ENCODE measurements at regions not wholly inside any gene's neighbourhood (a gene's known extent, or its start where the extent isn't known, plus 50 kb on each side); places are given as distances from the start of the nearest gene placed in this dataset.
A peak's percentile ranks its signal among the peaks of the same experiment; 100 is the strongest.
"Not testable (repeated sequence)": the region's sequence is repeated elsewhere in the genome, so short reads cannot be mapped to it uniquely, and the experiment has no call there.

GRCh38 chr9:73371801-73372200 is 220.1 kb downstream of the ANXA1 start:
- Histone ChIP-seq H3K36me3 (replicated peaks; ENCODE audit: control insufficient read depth, insufficient read depth, low read length) (no peaks in the 10 kb centered on the region), H3K4me3 (ENCODE audit: insufficient read depth, low read depth, low read length) (no peak overlapping the region), H3K27me3 (ENCODE audit: control insufficient read depth, insufficient read depth, low read length) (no peaks in the 10 kb centered on the region)
- DNase-seq, result no peak

GRCh38 chr9:73380411-73380810 is 228.7 kb downstream of the ANXA1 start:
- no peak for DNase-seq
- H3K27me3 ChIP-seq (ENCODE audit: control insufficient read depth, insufficient read depth, low read length), result no peaks in the 10 kb centered on the region
- no peak overlapping the region for H3K4me3 ChIP-seq (ENCODE audit: insufficient read depth, low read depth, low read length)

DNA sequence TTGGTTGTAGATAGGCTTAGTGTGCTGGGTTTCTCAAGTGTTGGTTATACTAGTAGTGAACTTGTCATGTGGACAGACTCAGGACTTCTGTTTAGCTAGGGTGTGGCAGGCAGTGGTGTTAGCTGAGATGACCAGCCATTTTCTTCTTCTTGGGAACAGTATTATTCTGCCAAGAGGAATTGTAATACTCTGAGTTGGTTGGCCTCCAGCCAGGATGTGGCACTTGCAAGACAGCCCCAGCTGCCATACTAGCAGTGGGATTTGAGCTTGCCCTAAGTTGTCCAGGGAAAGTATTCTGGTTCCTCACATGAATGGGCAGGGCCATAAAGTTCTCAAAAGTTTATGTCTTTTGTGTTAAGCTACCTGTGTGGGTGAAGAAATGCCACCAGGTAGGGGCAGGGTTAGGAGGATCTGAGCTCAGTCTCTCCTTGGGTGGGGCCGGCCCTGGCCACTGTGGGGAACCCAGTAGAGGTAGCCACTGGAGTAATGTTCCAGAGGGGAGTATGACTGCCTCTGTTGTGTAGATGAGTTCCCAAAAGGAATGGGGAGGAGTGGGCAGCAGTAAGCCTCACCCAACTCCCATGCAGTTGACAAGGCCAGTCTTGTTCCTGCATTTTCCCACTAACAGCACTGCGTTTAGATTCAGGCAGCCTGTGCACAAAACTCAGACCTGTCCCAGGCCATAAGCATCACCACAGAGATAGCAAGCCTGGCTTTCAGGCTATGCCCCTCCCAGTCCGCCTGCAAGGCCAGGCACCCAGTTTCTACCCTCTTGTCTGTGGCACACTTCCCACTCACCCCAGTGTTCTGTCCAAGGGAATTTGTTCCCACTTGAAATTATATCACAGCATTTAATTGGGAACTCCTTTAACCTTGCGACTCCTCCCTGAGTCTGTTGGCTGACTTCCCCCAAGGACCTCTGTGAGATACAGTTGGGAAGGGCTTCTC is 250.7 kb downstream of the ANXA1 start:
- H3K27me3 ChIP-seq (ENCODE audit: control insufficient read depth, insufficient read depth, low read length), result no peaks in the 10 kb centered on the region
- no peaks in the 10 kb centered on the region for H3K36me3 ChIP-seq (replicated peaks; ENCODE audit: control insufficient read depth, insufficient read depth, low read length)
- DNase-seq, result no peak
- H3K4me3 ChIP-seq (ENCODE audit: insufficient read depth, low read depth, low read length), result no peak overlapping the region

More at GRCh38 chr9:73380411-73380810, 228.7 kb downstream of the ANXA1 start:
- no peaks in the 10 kb centered on the region for H3K36me3 ChIP-seq (replicated peaks; ENCODE audit: control insufficient read depth, insufficient read depth, low read length)

GRCh38 chr9:73411494-73411893 is 259.8 kb downstream of the ANXA1 start:
- no peak for DNase-seq
- Histone ChIP-seq H3K4me3 (ENCODE audit: insufficient read depth, low read depth, low read length) (no peak overlapping the region), H3K36me3 (replicated peaks; ENCODE audit: control insufficient read depth, insufficient read depth, low read length) (no peaks in the 10 kb centered on the region), H3K27me3 (ENCODE audit: control insufficient read depth, insufficient read depth, low read length) (no peaks in the 10 kb centered on the region)

DNA sequence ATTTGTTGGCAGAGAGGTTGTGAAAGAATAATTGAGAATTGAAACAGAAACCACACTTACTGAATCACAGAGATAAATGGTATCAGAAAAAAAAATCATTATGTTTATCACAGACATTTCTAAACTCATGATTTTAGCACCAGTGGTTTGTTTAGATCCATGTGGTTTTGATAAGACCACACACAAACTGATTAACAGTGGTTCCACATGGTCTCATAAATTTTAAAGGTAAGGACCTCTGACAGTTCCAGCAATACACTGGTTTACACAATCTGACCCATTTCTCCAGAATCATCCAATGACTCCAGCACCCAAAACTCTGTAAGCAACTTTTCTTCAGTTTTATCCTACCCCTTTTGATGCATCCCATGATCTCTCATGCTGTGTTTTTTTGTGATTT is 261.2 kb downstream of the ANXA1 start:
- no peak for DNase-seq
- H3K36me3 ChIP-seq (replicated peaks; ENCODE audit: control insufficient read depth, insufficient read depth, low read length), result no peaks in the 10 kb centered on the region
- no peak overlapping the region for H3K4me3 ChIP-seq (ENCODE audit: insufficient read depth, low read depth, low read length)
- no peaks in the 10 kb centered on the region for H3K27me3 ChIP-seq (ENCODE audit: control insufficient read depth, insufficient read depth, low read length)

- no peak for DNase-seq
- Histone ChIP-seq H3K36me3 (replicated peaks; ENCODE audit: control insufficient read depth, insufficient read depth, low read length) (no peaks in the 10 kb centered on the region), H3K4me3 (ENCODE audit: insufficient read depth, low read depth, low read length) (no peak overlapping the region)
Observed at GRCh38 chr9:73423891-73424290, 272.2 kb downstream of the ANXA1 start.

GRCh38 chr9:73426269-73426668 is 274.6 kb downstream of the ANXA1 start:
- H3K36me3 ChIP-seq (replicated peaks; ENCODE audit: control insufficient read depth, insufficient read depth, low read length), result no peaks in the 10 kb centered on the region
- no peak for DNase-seq
- H3K27me3 ChIP-seq (ENCODE audit: control insufficient read depth, insufficient read depth, low read length), result no peaks in the 10 kb centered on the region
- H3K4me3 ChIP-seq (ENCODE audit: insufficient read depth, low read depth, low read length), result no peak overlapping the region

More at GRCh38 chr9:73423891-73424290, 272.2 kb downstream of the ANXA1 start:
- no peaks in the 10 kb centered on the region for H3K27me3 ChIP-seq (ENCODE audit: control insufficient read depth, insufficient read depth, low read length)

DNA sequence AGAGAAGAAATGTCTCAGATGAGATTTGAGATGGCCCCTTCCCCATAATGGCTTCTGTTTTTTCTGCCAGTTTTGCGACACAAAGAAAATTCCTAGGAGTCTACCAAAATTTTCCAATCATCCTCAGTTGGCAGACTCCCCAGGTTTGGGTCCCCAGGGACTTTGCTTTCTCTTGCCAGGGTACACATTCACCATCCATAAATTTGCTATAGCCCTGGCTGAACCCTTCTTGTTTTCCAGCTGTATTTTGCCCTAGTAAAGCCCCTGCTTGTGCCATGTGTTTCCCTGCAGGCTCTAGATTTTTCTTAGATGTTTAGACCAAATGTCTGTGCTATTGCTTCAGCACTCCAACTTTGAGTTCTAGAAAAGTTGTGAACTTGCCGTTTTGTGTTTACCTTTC is 283.2 kb downstream of the ANXA1 start:
- no peaks in the 10 kb centered on the region for H3K27me3 ChIP-seq (ENCODE audit: control insufficient read depth, insufficient read depth, low read length)
- DNase-seq, result no peak
- no peaks in the 10 kb centered on the region for H3K36me3 ChIP-seq (replicated peaks; ENCODE audit: control insufficient read depth, insufficient read depth, low read length)
- H3K4me3 ChIP-seq (ENCODE audit: insufficient read depth, low read depth, low read length), result no peak overlapping the region

DNA sequence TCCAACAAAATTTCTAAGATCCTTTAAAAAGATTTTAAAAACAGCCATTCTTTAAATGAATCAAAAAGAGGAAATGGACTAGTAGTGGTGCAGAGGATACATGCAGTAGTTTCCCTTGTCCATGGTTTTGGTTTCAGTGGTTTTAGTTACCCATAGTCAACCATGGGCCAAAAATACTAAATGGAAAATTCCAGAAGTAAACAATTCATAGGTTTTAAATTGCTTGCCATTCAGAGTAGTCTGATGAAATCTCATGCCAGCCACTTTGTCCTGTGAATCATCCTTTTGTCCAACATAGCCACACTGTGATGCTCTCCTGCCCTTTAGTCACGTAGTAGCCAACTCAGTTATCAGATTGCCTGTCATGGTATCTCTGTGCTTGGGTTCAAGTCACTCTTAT is 286.1 kb downstream of the ANXA1 start:
- no peaks in the 10 kb centered on the region for H3K27me3 ChIP-seq (ENCODE audit: control insufficient read depth, insufficient read depth, low read length)
- no peak for DNase-seq
- H3K4me3 ChIP-seq (ENCODE audit: insufficient read depth, low read depth, low read length), result no peak overlapping the region
- H3K36me3 ChIP-seq (replicated peaks; ENCODE audit: control insufficient read depth, insufficient read depth, low read length), result no peaks in the 10 kb centered on the region

DNA sequence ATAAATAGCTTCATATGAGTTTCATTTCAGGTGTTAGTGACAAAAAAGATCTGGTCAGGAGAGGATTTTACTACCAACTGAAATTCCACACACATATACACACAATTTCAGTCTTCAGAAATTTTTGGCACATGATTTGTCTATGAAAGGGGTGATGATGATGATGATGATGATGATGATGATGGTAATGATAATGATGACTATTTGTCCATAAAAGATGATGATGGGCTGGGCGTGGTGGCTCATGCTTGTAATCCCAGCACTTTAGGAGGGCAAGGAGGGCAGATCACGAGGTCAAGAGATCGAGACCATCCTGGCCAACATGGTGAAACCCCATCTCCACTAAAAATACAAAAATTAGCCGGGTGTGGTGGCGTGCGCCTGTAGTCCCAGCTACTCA is 288.2 kb downstream of the ANXA1 start:
- not testable (repeated sequence) for DNase-seq; H3K4me3 ChIP-seq (ENCODE audit: insufficient read depth, low read depth, low read length); H3K36me3 ChIP-seq (replicated peaks; ENCODE audit: control insufficient read depth, insufficient read depth, low read length); H3K27me3 ChIP-seq (ENCODE audit: control insufficient read depth, insufficient read depth, low read length)

GRCh38 chr9:73441223-73441622 is 289.6 kb downstream of the ANXA1 start:
- H3K27me3 ChIP-seq (ENCODE audit: control insufficient read depth, insufficient read depth, low read length), result no peaks in the 10 kb centered on the region
- H3K36me3 ChIP-seq (replicated peaks; ENCODE audit: control insufficient read depth, insufficient read depth, low read length), result no peaks in the 10 kb centered on the region
- no peak for DNase-seq
- H3K4me3 ChIP-seq (ENCODE audit: insufficient read depth, low read depth, low read length), result no peak overlapping the region

GRCh38 chr9:73441890-73442818 is 290.5 kb downstream of the ANXA1 start:
- DNase-seq, result peak; percentile 19
- Histone ChIP-seq H3K27me3 (ENCODE audit: control insufficient read depth, insufficient read depth, low read length) (no peaks in the 10 kb centered on the region), H3K36me3 (replicated peaks; ENCODE audit: control insufficient read depth, insufficient read depth, low read length) (no peaks in the 10 kb centered on the region), H3K4me3 (ENCODE audit: insufficient read depth, low read depth, low read length) (no peak overlapping the region)

DNA sequence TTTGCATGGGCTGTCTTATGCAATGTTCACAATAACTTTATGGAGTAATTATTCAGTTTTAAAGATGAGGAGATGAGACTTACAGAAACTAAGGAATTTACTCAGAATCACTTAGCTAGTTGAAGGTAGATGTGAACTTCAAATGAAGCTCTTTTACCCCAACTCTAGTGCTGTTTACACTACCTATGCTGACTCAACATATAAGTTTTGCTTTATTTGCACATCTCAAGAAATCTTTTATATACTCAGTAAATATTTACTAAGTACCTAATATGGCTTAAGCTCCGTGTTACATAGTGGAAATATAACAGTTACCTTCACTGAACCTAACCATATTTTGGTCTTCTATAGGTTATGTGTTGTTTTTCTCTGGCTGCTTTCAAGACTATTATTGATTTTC is 293.2 kb downstream of the ANXA1 start:
- H3K27me3 ChIP-seq (ENCODE audit: control insufficient read depth, insufficient read depth, low read length), result no peaks in the 10 kb centered on the region
- no peaks in the 10 kb centered on the region for H3K36me3 ChIP-seq (replicated peaks; ENCODE audit: control insufficient read depth, insufficient read depth, low read length)
- no peak for DNase-seq
- no peak overlapping the region for H3K4me3 ChIP-seq (ENCODE audit: insufficient read depth, low read depth, low read length)

- not testable (repeated sequence) for H3K36me3 ChIP-seq (replicated peaks; ENCODE audit: control insufficient read depth, insufficient read depth, low read length); DNase-seq; H3K27me3 ChIP-seq (ENCODE audit: control insufficient read depth, insufficient read depth, low read length); H3K4me3 ChIP-seq (ENCODE audit: insufficient read depth, low read depth, low read length)
Observed at GRCh38 chr9:73445384-73445783, 293.7 kb downstream of the ANXA1 start.

DNA sequence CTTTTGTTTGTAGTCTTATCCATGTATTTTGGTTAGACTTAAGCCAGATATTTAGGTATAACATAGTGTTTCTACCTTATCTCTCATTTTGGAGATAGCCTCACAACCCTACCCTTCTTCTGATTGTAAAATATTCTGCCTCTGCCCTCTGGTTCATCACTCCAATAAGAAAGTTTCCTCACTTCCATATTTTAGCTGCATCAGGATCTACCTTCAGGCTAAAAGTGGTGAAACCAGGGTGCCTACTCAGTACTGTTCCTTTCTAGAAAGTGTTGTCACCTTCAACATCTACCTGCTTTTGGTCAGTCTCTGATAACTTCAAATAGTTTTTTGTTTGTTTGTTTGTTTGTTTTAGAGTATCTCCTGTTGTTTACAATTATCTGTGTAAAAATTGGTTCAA is 294.6 kb downstream of the ANXA1 start:
- DNase-seq, result no peak
- Histone ChIP-seq H3K36me3 (replicated peaks; ENCODE audit: control insufficient read depth, insufficient read depth, low read length) (no peaks in the 10 kb centered on the region), H3K4me3 (ENCODE audit: insufficient read depth, low read depth, low read length) (no peak overlapping the region), H3K27me3 (ENCODE audit: control insufficient read depth, insufficient read depth, low read length) (no peaks in the 10 kb centered on the region)

Data from H7 (cell line).